Skin of body (tissue), 2 donors: ENCODE measurements at regions not wholly inside any gene's neighbourhood (a gene's known extent, or its start where the extent isn't known, plus 50 kb on each side); places are given as distances from the start of the nearest gene placed in this dataset. TPM values are rescaled to one million over a fixed set of nuclear protein-coding genes. Genes with fewer than 3 reads are reported as not detected.

Experiments
- DNase-seq: peaks from one replicate; lab custom pipeline; 2025; lab: John Stamatoyannopoulos, UW
- small RNA-seq: library from RNA; depleted of rRNA; stranded (forward); fragments of <200 nt; gene quantifications from one replicate; pipeline ENCODE3, GENCODE V24; 2014; ENCODE audit warnings: low replicate concordance

- no peak for DNase-seq
Measured at GRCh38 chr13:34862716-34863115, 79.4 kb upstream of the NBEA start.

- DNase-seq = no peak
Measured at GRCh38 chr13:34863360-34864135, 78.5 kb upstream of the NBEA start.

GRCh38 chr13:34864671-34865070 is 77.4 kb upstream of the NBEA start:
- DNase-seq = no peak

GRCh38 chr13:34867590-34867989 is 74.5 kb upstream of the NBEA start:
- DNase-seq = no peak

- no peak for DNase-seq
Measured at GRCh38 chr13:34868733-34869132, 73.3 kb upstream of the NBEA start.

- no peak for DNase-seq
Measured at GRCh38 chr13:34869696-34870095, 72.4 kb upstream of the NBEA start.

GRCh38 chr13:34878329-34878728 is 63.7 kb upstream of the NBEA start:
- no peak for DNase-seq

GRCh38 chr13:34879851-34880250 is 62.2 kb upstream of the NBEA start:
- DNase-seq = no peak

- no peak for DNase-seq
Measured at GRCh38 chr13:34881494-34881893, 60.6 kb upstream of the NBEA start.

- peak; percentile 11 for DNase-seq
Measured at GRCh38 chr13:34883396-34883795, 58.7 kb upstream of the NBEA start.

- peak; percentile 4 for DNase-seq
Measured at GRCh38 chr13:34884366-34884765, 57.7 kb upstream of the NBEA start.

GRCh38 chr13:34886121-34886875 is 55.8 kb upstream of the NBEA start:
- peak; percentile 59 for DNase-seq

- no peak for DNase-seq
Measured at GRCh38 chr13:34886987-34887386, 55.1 kb upstream of the NBEA start.

Small RNAs in the stretch of these regions (small RNA-seq; reads per million reads assigned to genes)
- gene AL356321.1 (not detected), gene RF00402 (not detected)
